Panc1 (cell line): ENCODE measurements at regions not wholly inside any gene's neighbourhood (a gene's known extent, or its start where the extent isn't known, plus 50 kb on each side); places are given as distances from the start of the nearest gene placed in this dataset.

ENCODE experiments used
- ATAC-seq: fragments of 200-7000 bp; cut with Tn5 transposase; 2 replicates; pipeline ENCODE4 v1.9.1; 2020; ENCODE audit warnings: mild to moderate bottlenecking, moderate library complexity
- BruUV-seq: library from RNA; stranded (reverse); fragments of 400-500 nt; replicated peaks from 2 replicates; lab custom pipeline; 2021; lab: Mats Ljungman, UMichigan
- CTCF ChIA-PET: fragments of 300-600 bp; sonication (Branson Sonifier 250); formaldehyde crosslinking; loops from one replicate; lab custom pipeline; 2022; ENCODE audit warnings: antibody characterized with exemption; lab: Charles Lee
- POLR2A ChIA-PET: fragments of 300-600 bp; sonication (Branson Sonifier 250); formaldehyde crosslinking; loops from one replicate; lab custom pipeline; 2022; ENCODE audit warnings: antibody characterized with exemption; lab: Charles Lee
- DNase-seq: peaks from one replicate; pipeline ENCODE4 v3.0.0-alpha.2; 2010; ENCODE audit warnings: low read depth, low spot score
- H3K27ac ChIP-seq: 2 replicates; pipeline ENCODE4 v1.5.1; 2011; ENCODE audit warnings: mild to moderate bottlenecking, low read length, inconsistent platforms
- H3K27me3 ChIP-seq: fragments of 200-500 bp; sonication (Bioruptor generic); 2 replicates; pipeline ENCODE4 v1.6.0; 2014; ENCODE audit warnings: low read length, inconsistent platforms; ENCODE audit not compliant: control insufficient read depth, insufficient read depth
- H3K36me3 ChIP-seq: fragments of 200-500 bp; sonication (Bioruptor generic); 2 replicates; pipeline ENCODE4 v1.5.1; 2014; ENCODE audit warnings: inconsistent platforms, mild to moderate bottlenecking, low read length, moderate library complexity; ENCODE audit not compliant: control insufficient read depth, insufficient read depth
- H3K4me1 ChIP-seq: 2 replicates; pipeline ENCODE4 v1.5.1; 2011; ENCODE audit warnings: inconsistent platforms, mild to moderate bottlenecking, low read length, moderate library complexity; ENCODE audit not compliant: control insufficient read depth, insufficient read depth
- H3K4me3 ChIP-seq, 2 experiments: 2 replicates each; pipeline ENCODE4 v1.5.1; 2011 to 2012; ENCODE audit warnings: low read depth in 2 of 2, low read length in 2 of 2, mild to moderate bottlenecking in 2 of 2, inconsistent platforms in 1 of 2, moderate library complexity in 1 of 2
- H3K9me3 ChIP-seq: fragments of 200-500 bp; sonication (Bioruptor generic); 2 replicates; pipeline ENCODE4 v1.5.1; 2014; ENCODE audit warnings: low read depth, mild to moderate bottlenecking, inconsistent platforms, low read length, moderate library complexity; ENCODE audit not compliant: control insufficient read depth, insufficient read depth
- POLR2AphosphoS5 ChIP-seq: IDR thresholded peaks from 2 replicates; pipeline ENCODE4 v1.6.1; 2012; ENCODE audit warnings: mild to moderate bottlenecking, low read depth, low read length, moderate library complexity
- SIN3A ChIP-seq: IDR thresholded peaks from 2 replicates; pipeline ENCODE4 v1.6.1; 2012; ENCODE audit warnings: low read depth, mild to moderate bottlenecking, low read length, moderate library complexity, borderline replicate concordance; ENCODE audit not compliant: insufficient read depth
- TCF7L2 ChIP-seq: IDR thresholded peaks from 2 replicates; pipeline ENCODE4 v1.6.1; 2011; ENCODE audit warnings: mild to moderate bottlenecking, low read depth, low read length, inconsistent platforms
- in situ Hi-C: cut with HindIII; loops from 2 replicates; pipeline ENCODE4 v1.10.0; 2016; ENCODE audit warnings: low sequenced_read_pairs, low pct_unique_long_range_greater_than_20kb
- intact Hi-C: fragments of 100-400 bp; cut with micrococcal nuclease; formaldehyde crosslinking; loops from one replicate; pipeline ENCODE4 v1.10.0; 2022; ENCODE audit not compliant: unreplicated experiment
- TF ChIP-seq, protein P1 (sequence below), 2 experiments: IDR thresholded peaks; 2 replicates each; pipeline ENCODE4 v1.6.1; 2011 to 2012; ENCODE audit warnings: low read depth in 2 of 2, control low read depth in 1 of 2, low read length in 1 of 2, mild to moderate bottlenecking in 1 of 2, moderate library complexity in 1 of 2; ENCODE audit not compliant: insufficient read depth in 1 of 2
- TF ChIP-seq, protein P2 (sequence below): fragments of 450-650 bp; IDR thresholded peaks from 2 replicates; pipeline ENCODE4 v1.5.1; 2017; ENCODE audit warnings: mild to moderate bottlenecking

DNA sequence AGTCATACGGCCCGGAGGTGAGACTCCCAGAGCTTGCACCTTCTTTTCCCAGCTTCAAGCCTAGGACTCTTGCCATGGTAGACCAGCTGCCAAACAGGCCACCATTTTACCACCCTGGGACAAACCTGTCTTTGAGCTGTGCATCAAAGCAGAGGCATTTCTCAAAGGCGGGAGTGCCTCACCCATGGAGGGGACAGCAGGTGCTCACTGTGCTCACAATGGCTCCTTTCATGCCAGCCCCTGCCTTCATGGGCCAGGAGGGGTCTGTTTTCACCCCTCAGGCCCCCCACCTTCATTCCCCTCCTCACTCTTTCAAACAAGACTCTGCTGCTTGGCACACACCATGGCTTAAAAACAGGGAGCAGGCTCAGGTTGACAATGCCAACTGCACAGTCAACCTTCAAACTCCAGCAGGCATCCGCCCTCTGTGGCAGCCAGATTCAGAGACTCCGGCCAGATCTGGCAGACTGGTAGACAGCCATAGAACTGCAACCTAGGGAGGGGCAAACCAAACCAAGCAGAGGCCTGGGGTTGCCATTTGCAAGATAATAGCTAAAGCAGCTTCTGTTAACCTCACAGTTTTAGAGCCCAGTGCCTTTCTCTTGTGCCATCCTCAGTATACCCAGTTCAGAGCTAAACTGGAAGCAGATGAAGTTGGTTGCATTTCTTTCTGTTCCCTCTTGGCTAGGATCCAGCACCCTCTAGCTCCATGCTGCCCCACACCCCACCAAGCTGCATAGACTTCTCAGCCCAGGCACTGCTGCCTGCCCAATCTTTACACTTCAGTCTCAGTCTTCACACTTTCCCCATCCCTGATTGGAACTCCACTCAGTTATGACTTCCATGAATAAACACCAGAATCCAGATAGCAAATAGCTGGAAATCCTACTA, 93.9 kb upstream of the SPATA13 start (continued):
- no peak for TF ChIP-seq TCF7L2

DNA sequence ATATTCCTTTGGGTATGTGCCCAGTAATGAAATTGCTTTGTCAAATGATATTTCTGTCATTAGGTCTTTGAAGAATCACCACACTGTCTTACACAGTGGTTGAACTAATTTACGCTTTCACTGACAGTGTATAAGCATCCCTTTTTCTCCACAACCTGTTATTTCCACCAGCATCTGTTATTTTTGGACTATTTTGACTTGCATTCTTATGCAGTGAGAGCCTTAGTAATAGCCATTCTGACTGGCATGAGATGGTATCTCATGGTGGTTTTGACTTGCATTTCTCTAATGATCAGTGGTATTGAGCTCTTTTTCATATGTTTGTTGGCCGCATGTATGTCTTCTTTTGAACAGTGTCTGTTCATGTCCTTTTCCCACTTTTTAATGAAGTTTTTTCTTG, 92.0 kb upstream of the SPATA13 start:
- Histone ChIP-seq H3K36me3 (no peaks in the 10 kb centered on the region), H3K4me3 (no peak overlapping the region), H3K9me3 (no peaks in the 10 kb centered on the region), H3K27ac (no peak overlapping the region), H3K27me3 (no peaks in the 10 kb centered on the region), H3K4me1 (no peaks in the 10 kb centered on the region)
- ATAC-seq (no peak), DNase-seq (no peak)
- in situ Hi-C loops (no loop called here), intact Hi-C loops (no loop called here)
- ChIA-PET POLR2A (no interaction called here), CTCF (no interaction called here)
- TF ChIP-seq, protein P1, sequence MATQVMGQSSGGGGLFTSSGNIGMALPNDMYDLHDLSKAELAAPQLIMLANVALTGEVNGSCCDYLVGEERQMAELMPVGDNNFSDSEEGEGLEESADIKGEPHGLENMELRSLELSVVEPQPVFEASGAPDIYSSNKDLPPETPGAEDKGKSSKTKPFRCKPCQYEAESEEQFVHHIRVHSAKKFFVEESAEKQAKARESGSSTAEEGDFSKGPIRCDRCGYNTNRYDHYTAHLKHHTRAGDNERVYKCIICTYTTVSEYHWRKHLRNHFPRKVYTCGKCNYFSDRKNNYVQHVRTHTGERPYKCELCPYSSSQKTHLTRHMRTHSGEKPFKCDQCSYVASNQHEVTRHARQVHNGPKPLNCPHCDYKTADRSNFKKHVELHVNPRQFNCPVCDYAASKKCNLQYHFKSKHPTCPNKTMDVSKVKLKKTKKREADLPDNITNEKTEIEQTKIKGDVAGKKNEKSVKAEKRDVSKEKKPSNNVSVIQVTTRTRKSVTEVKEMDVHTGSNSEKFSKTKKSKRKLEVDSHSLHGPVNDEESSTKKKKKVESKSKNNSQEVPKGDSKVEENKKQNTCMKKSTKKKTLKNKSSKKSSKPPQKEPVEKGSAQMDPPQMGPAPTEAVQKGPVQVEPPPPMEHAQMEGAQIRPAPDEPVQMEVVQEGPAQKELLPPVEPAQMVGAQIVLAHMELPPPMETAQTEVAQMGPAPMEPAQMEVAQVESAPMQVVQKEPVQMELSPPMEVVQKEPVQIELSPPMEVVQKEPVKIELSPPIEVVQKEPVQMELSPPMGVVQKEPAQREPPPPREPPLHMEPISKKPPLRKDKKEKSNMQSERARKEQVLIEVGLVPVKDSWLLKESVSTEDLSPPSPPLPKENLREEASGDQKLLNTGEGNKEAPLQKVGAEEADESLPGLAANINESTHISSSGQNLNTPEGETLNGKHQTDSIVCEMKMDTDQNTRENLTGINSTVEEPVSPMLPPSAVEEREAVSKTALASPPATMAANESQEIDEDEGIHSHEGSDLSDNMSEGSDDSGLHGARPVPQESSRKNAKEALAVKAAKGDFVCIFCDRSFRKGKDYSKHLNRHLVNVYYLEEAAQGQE (IDR thresholded peaks at IDR 0.05; ENCODE audit: insufficient read depth in 1 of 2, low read depth in 2 of 2, low read length in 1 of 2) = no peak
- TF ChIP-seq TCF7L2 (no peak), SIN3A (no peak), POLR2AphosphoS5 (no peak)
- TF ChIP-seq, protein P2, sequence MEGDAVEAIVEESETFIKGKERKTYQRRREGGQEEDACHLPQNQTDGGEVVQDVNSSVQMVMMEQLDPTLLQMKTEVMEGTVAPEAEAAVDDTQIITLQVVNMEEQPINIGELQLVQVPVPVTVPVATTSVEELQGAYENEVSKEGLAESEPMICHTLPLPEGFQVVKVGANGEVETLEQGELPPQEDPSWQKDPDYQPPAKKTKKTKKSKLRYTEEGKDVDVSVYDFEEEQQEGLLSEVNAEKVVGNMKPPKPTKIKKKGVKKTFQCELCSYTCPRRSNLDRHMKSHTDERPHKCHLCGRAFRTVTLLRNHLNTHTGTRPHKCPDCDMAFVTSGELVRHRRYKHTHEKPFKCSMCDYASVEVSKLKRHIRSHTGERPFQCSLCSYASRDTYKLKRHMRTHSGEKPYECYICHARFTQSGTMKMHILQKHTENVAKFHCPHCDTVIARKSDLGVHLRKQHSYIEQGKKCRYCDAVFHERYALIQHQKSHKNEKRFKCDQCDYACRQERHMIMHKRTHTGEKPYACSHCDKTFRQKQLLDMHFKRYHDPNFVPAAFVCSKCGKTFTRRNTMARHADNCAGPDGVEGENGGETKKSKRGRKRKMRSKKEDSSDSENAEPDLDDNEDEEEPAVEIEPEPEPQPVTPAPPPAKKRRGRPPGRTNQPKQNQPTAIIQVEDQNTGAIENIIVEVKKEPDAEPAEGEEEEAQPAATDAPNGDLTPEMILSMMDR = no peak
- BruUV-seq = no TSS peak

DNA sequence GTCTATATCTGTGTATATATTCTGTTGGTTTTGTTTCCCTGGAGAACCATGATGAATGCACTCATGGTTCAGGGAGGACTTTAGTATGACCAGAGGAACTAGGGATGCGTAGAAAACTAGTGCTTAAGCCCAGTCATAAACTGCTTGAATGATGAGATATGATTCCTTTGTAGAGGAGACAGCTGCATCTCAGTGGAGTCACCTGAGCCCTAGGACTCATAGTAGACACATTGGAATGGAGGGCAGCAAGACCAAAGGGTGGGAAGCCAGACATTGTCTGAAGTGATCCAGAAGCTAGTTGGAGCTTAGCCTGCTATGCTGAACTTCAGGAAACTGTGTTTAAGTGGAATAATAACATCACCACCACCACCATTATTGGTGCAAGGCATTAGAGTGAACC, 89.5 kb upstream of the SPATA13 start:
- Histone ChIP-seq H3K9me3 (no peaks in the 10 kb centered on the region), H3K4me1 (no peaks in the 10 kb centered on the region), H3K36me3 (no peaks in the 10 kb centered on the region), H3K4me3 (no peak overlapping the region), H3K27me3 (no peaks in the 10 kb centered on the region), H3K27ac (no peak overlapping the region)
- ATAC-seq = no peak
- intact Hi-C loops = no loop called here
- TF ChIP-seq, protein P2 = no peak
- TF ChIP-seq TCF7L2 (no peak), SIN3A (no peak)
- DNase-seq = no peak
- POLR2A ChIA-PET = no interaction called here
- CTCF ChIA-PET = no interaction called here
- BruUV-seq = no TSS peak
- in situ Hi-C loops = no loop called here
